ENCODE measurements at regions not wholly inside any gene's neighbourhood (a gene's known extent, or its start where the extent isn't known, plus 50 kb on each side); places are given as distances from the start of the nearest gene placed in this dataset.

DNA sequence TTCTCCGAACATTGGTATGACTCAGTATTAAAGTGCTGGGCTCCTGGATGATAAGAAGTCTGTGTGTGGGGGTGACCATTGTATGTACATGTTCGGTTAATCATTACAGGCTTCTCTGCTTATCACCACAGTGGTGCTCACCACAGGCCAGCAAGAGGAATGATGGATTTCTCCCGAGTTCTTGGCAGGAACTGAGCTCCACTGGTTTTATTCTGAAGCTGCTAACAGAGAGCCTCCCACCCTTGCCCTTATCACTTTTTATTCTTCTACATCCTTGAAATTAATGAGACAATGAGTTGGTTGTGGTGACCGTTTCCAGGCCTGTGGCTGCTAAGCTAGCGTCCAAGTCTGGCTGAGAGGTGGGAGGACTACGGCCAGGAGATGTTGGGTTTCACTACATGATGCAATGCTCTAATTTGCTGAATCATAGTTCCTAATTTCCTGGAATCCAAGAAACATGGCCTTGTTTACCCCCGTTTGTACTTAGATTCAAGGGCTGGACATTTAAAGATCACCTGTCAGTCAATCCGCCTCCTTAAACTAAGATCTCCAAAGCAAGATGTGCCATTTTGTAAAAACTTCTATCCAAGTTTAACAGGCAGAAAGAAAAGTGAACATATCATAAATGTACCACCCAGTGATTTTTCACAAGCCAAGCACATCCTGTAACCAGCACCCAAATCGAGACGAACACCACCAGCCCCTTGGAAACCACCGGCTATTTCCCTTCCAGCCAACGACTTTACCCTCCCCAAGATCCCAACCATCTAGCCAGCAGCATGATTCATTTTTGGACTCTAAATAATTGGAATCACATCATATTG, 172.5 kb downstream of the FOXA2 start (continued):
- TF ChIP-seq, protein P1, sequence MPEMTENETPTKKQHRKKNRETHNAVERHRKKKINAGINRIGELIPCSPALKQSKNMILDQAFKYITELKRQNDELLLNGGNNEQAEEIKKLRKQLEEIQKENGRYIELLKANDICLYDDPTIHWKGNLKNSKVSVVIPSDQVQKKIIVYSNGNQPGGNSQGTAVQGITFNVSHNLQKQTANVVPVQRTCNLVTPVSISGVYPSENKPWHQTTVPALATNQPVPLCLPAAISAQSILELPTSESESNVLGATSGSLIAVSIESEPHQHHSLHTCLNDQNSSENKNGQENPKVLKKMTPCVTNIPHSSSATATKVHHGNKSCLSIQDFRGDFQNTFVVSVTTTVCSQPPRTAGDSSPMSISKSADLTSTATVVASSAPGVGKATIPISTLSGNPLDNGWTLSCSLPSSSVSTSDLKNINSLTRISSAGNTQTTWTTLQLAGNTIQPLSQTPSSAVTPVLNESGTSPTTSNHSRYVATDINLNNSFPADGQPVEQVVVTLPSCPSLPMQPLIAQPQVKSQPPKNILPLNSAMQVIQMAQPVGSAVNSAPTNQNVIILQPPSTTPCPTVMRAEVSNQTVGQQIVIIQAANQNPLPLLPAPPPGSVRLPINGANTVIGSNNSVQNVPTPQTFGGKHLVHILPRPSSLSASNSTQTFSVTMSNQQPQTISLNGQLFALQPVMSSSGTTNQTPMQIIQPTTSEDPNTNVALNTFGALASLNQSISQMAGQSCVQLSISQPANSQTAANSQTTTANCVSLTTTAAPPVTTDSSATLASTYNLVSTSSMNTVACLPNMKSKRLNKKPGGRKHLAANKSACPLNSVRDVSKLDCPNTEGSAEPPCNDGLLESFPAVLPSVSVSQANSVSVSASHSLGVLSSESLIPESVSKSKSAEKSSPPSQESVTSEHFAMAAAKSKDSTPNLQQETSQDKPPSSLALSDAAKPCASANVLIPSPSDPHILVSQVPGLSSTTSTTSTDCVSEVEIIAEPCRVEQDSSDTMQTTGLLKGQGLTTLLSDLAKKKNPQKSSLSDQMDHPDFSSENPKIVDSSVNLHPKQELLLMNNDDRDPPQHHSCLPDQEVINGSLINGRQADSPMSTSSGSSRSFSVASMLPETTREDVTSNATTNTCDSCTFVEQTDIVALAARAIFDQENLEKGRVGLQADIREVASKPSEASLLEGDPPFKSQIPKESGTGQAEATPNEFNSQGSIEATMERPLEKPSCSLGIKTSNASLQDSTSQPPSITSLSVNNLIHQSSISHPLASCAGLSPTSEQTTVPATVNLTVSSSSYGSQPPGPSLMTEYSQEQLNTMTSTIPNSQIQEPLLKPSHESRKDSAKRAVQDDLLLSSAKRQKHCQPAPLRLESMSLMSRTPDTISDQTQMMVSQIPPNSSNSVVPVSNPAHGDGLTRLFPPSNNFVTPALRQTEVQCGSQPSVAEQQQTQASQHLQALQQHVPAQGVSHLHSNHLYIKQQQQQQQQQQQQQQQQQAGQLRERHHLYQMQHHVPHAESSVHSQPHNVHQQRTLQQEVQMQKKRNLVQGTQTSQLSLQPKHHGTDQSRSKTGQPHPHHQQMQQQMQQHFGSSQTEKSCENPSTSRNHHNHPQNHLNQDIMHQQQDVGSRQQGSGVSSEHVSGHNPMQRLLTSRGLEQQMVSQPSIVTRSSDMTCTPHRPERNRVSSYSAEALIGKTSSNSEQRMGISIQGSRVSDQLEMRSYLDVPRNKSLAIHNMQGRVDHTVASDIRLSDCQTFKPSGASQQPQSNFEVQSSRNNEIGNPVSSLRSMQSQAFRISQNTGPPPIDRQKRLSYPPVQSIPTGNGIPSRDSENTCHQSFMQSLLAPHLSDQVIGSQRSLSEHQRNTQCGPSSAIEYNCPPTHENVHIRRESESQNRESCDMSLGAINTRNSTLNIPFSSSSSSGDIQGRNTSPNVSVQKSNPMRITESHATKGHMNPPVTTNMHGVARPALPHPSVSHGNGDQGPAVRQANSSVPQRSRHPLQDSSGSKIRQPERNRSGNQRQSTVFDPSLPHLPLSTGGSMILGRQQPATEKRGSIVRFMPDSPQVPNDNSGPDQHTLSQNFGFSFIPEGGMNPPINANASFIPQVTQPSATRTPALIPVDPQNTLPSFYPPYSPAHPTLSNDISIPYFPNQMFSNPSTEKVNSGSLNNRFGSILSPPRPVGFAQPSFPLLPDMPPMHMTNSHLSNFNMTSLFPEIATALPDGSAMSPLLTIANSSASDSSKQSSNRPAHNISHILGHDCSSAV (CRISPR knock-in tag; IDR thresholded peaks at IDR 0.05; ENCODE audit: borderline replicate concordance): no peak
- no peak for TF ChIP-seq SRSF4 (IDR thresholded peaks at IDR 0.05; ENCODE audit: low read depth, low read length, poor library complexity, severe bottlenecking)
- TF ChIP-seq, protein P2, sequence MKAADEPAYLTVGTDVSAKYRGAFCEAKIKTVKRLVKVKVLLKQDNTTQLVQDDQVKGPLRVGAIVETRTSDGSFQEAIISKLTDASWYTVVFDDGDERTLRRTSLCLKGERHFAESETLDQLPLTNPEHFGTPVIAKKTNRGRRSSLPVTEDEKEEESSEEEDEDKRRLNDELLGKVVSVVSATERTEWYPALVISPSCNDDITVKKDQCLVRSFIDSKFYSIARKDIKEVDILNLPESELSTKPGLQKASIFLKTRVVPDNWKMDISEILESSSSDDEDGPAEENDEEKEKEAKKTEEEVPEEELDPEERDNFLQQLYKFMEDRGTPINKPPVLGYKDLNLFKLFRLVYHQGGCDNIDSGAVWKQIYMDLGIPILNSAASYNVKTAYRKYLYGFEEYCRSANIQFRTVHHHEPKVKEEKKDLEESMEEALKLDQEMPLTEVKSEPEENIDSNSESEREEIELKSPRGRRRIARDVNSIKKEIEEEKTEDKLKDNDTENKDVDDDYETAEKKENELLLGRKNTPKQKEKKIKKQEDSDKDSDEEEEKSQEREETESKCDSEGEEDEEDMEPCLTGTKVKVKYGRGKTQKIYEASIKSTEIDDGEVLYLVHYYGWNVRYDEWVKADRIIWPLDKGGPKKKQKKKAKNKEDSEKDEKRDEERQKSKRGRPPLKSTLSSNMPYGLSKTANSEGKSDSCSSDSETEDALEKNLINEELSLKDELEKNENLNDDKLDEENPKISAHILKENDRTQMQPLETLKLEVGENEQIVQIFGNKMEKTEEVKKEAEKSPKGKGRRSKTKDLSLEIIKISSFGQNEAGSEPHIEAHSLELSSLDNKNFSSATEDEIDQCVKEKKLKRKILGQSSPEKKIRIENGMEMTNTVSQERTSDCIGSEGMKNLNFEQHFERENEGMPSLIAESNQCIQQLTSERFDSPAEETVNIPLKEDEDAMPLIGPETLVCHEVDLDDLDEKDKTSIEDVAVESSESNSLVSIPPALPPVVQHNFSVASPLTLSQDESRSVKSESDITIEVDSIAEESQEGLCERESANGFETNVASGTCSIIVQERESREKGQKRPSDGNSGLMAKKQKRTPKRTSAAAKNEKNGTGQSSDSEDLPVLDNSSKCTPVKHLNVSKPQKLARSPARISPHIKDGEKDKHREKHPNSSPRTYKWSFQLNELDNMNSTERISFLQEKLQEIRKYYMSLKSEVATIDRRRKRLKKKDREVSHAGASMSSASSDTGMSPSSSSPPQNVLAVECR (CRISPR knock-in tag; IDR thresholded peaks at IDR 0.05; ENCODE audit: borderline replicate concordance): peak; percentile 48; the same call in 1 of the 2 replicates
- TF ChIP-seq, protein P3, sequence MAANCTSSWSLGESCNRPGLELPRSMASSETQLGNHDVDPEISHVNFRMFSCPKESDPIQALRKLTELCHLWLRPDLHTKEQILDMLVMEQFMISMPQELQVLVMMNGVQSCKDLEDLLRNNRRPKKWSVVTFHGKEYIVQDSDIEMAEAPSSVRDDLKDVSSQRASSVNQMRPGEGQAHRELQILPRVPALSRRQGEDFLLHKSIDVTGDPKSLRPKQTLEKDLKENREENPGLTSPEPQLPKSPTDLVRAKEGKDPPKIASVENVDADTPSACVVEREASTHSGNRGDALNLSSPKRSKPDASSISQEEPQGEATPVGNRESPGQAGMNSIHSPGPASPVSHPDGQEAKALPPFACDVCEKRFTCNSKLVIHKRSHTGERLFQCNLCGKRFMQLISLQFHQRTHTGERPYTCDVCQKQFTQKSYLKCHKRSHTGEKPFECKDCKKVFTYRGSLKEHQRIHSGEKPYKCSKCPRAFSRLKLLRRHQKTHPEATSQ (CRISPR knock-in tag; IDR thresholded peaks at IDR 0.05; ENCODE audit: borderline replicate concordance): no peak
- TF ChIP-seq MTF1 (CRISPR knock-in tag; IDR thresholded peaks at IDR 0.05): peak; percentile 54; the same call in 1 of the 2 replicates
- TF ChIP-seq, protein P4, sequence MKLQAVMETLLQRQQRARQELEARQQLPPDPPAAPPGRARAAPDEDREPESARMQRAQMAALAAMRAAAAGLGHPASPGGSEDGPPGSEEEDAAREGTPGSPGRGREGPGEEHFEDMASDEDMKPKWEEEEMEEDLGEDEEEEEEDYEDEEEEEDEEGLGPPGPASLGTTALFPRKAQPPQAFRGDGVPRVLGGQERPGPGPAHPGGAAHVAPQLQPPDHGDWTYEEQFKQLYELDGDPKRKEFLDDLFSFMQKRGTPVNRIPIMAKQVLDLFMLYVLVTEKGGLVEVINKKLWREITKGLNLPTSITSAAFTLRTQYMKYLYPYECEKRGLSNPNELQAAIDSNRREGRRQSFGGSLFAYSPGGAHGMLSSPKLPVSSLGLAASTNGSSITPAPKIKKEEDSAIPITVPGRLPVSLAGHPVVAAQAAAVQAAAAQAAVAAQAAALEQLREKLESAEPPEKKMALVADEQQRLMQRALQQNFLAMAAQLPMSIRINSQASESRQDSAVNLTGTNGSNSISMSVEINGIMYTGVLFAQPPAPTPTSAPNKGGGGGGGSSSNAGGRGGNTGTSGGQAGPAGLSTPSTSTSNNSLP (IDR thresholded peaks at IDR 0.05; ENCODE audit: low read depth, low read length): peak; percentile 98
- TF ChIP-seq, protein P5, sequence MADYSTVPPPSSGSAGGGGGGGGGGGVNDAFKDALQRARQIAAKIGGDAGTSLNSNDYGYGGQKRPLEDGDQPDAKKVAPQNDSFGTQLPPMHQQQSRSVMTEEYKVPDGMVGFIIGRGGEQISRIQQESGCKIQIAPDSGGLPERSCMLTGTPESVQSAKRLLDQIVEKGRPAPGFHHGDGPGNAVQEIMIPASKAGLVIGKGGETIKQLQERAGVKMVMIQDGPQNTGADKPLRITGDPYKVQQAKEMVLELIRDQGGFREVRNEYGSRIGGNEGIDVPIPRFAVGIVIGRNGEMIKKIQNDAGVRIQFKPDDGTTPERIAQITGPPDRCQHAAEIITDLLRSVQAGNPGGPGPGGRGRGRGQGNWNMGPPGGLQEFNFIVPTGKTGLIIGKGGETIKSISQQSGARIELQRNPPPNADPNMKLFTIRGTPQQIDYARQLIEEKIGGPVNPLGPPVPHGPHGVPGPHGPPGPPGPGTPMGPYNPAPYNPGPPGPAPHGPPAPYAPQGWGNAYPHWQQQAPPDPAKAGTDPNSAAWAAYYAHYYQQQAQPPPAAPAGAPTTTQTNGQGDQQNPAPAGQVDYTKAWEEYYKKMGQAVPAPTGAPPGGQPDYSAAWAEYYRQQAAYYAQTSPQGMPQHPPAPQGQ (CRISPR knock-in tag; IDR thresholded peaks at IDR 0.05; ENCODE audit: borderline replicate concordance): no peak
- TF ChIP-seq FOXO1 (CRISPR knock-in tag; IDR thresholded peaks at IDR 0.05): peak; percentile 90
- no peak for TF ChIP-seq HNRNPH1 (optimal IDR thresholded peaks at IDR 0.05; ENCODE audit: low read depth, low read length)

Measured in HepG2 (cell line).